Ascending aorta (tissue), 2 donors: ENCODE measurements at regions not wholly inside any gene's neighbourhood (a gene's known extent, or its start where the extent isn't known, plus 50 kb on each side); places are given as distances from the start of the nearest gene placed in this dataset.

Experiments
- DNase-seq, 2 donors: peaks; one replicate each; pipeline ENCODE4 v3.0.0-alpha.2; 2019; ENCODE audit warnings: low spot score in 2 of 2
- H3K27ac ChIP-seq, 2 donors: fragments of 200-600 bp; sonication (generic); one replicate each; pipeline ENCODE4 v1.5.1; 2016 to 2017; ENCODE audit warnings: mild to moderate bottlenecking in 1 of 2
- H3K27me3 ChIP-seq: fragments of 200-600 bp; sonication (generic); one replicate; pipeline ENCODE4 v1.5.1; 2017
- H3K36me3 ChIP-seq, 2 donors: fragments of 200-600 bp; sonication (generic); one replicate each; pipeline ENCODE4 v1.5.1; 2016
- H3K4me1 ChIP-seq, 2 donors: fragments of 200-600 bp; sonication (generic); one replicate each; pipeline ENCODE4 v1.5.1; 2016 to 2017; ENCODE audit warnings: mild to moderate bottlenecking in 1 of 2
- H3K4me3 ChIP-seq, 2 donors: fragments of 200-600 bp; sonication (generic); one replicate each; pipeline ENCODE4 v1.5.1; 2016 to 2017; ENCODE audit warnings: mild to moderate bottlenecking in 1 of 2
- H3K9me3 ChIP-seq, 2 donors: fragments of 200-600 bp; sonication (generic); one replicate each; pipeline ENCODE4 v1.5.1; 2016
- CTCF ChIP-seq, 3 experiments: fragments of 200-600 bp in 2 of 3; fragments of 450-650 bp in 1 of 3; sonication (generic) in 2 of 3; IDR thresholded peaks; one replicate each; pipeline ENCODE4 v1.5.1; 2016 to 2019; ENCODE audit warnings: antibody characterized with exemption in 3 of 3, mild to moderate bottlenecking in 1 of 3, moderate library complexity in 1 of 3
- intact Hi-C: fragments of 100-400 bp; cut with DNase I; formaldehyde crosslinking; loops from one replicate; pipeline ENCODE4 v1.15.1; 2023

DNA sequence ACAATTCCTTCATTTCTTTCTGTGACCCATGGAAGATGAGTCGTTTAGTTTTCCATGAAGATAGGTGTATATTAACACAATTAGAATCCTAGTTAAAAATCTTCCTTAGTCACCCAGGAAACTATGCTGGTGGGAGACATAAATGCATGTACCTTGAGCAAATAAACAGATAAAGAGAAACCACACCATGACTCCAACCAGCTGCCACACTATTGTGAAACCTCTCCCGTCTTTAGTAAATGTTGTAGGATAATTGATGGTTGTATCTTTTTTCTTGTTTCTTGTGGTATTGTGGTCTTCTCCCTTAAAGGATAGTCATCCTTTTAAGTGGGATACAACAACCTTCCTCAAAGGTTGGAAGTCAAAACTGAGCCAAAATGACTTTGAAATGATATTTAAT, 103.8 kb upstream of the LEF1 start:
- intact Hi-C loops = no loop called here
- no peaks in the 10 kb centered on the region for H3K36me3 ChIP-seq
- TF ChIP-seq CTCF (IDR thresholded peaks at IDR 0.05) = no peak

GRCh38 chr4:108272046-108272445, 103.3 kb upstream of the LEF1 start:
- no peak for DNase-seq
- H3K4me3 ChIP-seq = no peak overlapping the region
- no peaks in the 10 kb centered on the region for H3K4me1 ChIP-seq
- intact Hi-C loops = no loop called here
- H3K27me3 ChIP-seq = no peaks in the 10 kb centered on the region
- TF ChIP-seq CTCF (IDR thresholded peaks at IDR 0.05) = no peak
- H3K27ac ChIP-seq = no peak overlapping the region
- H3K36me3 ChIP-seq = no peaks in the 10 kb centered on the region
- no peaks in the 10 kb centered on the region for H3K9me3 ChIP-seq

More for the DNA sequence above, 103.8 kb upstream of the LEF1 start:
- H3K27me3 ChIP-seq = no peaks in the 10 kb centered on the region
- H3K9me3 ChIP-seq = no peaks in the 10 kb centered on the region
- no peaks in the 10 kb centered on the region for H3K4me1 ChIP-seq
- no peak for DNase-seq
- H3K4me3 ChIP-seq = no peak overlapping the region
- no peak overlapping the region for H3K27ac ChIP-seq

- no peaks in the 10 kb centered on the region for H3K27me3 ChIP-seq
- H3K27ac ChIP-seq = no peak overlapping the region
- no peaks in the 10 kb centered on the region for H3K4me1 ChIP-seq
- intact Hi-C loops = no loop called here
- DNase-seq = no peak
- H3K36me3 ChIP-seq = no peaks in the 10 kb centered on the region
- H3K9me3 ChIP-seq = no peaks in the 10 kb centered on the region
- H3K4me3 ChIP-seq = no peak overlapping the region
- TF ChIP-seq CTCF (IDR thresholded peaks at IDR 0.05) = no peak
Observed at GRCh38 chr4:108270466-108271450, 102.0 kb upstream of the LEF1 start.

GRCh38 chr4:108264693-108265092, 96.0 kb upstream of the LEF1 start:
- DNase-seq = no peak
- H3K27ac ChIP-seq = no peak overlapping the region
- H3K4me1 ChIP-seq = no peaks in the 10 kb centered on the region
- no peak for TF ChIP-seq CTCF (IDR thresholded peaks at IDR 0.05)
- H3K27me3 ChIP-seq = no peaks in the 10 kb centered on the region
- H3K36me3 ChIP-seq = no peaks in the 10 kb centered on the region
- intact Hi-C loops = no loop called here
- no peak overlapping the region for H3K4me3 ChIP-seq
- H3K9me3 ChIP-seq = no peaks in the 10 kb centered on the region

DNA sequence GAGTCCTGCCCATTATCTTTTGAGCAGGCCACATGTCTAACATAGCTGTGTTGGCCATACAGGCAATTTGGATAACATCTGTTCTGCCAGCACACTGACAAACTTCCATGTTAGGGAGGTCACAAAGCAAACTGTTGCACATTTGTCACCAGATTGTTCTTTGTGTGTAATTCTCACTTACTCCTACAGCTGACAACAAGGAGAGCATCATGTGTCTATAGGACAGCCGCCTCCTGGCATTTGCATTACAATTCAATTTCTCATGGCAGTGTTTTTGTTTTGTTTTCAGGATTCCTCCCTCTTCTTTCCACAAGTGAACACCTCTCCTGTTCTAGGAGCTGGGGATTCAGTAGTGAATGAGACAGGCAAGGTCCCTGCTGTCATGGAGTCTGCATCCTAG, 94.3 kb upstream of the LEF1 start:
- Histone ChIP-seq H3K36me3 (no peaks in the 10 kb centered on the region), H3K27me3 (no peaks in the 10 kb centered on the region), H3K4me3 (no peak overlapping the region), H3K9me3 (no peaks in the 10 kb centered on the region), H3K27ac (no peak overlapping the region), H3K4me1 (no peaks in the 10 kb centered on the region)
- no peak for TF ChIP-seq CTCF (IDR thresholded peaks at IDR 0.05)
- no peak for DNase-seq
- intact Hi-C loops = no loop called here
